SK-N-SH treated with all-trans-retinoic acid at 6 μM for 48 hours (cell line): ENCODE measurements at regions not wholly inside any gene's neighbourhood (a gene's known extent, or its start where the extent isn't known, plus 50 kb on each side); places are given as distances from the start of the nearest gene placed in this dataset.

ENCODE experiments used
- ATAC-seq: fragments of 200-7000 bp; cut with Tn5 transposase; 3 replicates; pipeline ENCODE4 v1.9.1; 2020; ENCODE audit warnings: mild to moderate bottlenecking, moderate library complexity
- ARNTL ChIP-seq: fragments of 450-650 bp; formaldehyde crosslinking; IDR thresholded peaks from 2 replicates; pipeline ENCODE4 v1.5.0; 2020; ENCODE audit warnings: low read depth, mild to moderate bottlenecking, moderate library complexity, borderline replicate concordance
- BACH2 ChIP-seq: fragments of 250-450 bp; sonication (Bioruptor Pico); IDR thresholded peaks from 2 replicates; pipeline ENCODE4 v1.9.0; 2021; ENCODE audit warnings: mild to moderate bottlenecking, borderline replicate concordance
- CSDC2 ChIP-seq: fragments of 250-450 bp; sonication (Bioruptor Pico); IDR thresholded peaks from 2 replicates; pipeline ENCODE4 v1.5.0; 2020; ENCODE audit warnings: mild to moderate bottlenecking, moderate library complexity
- ESRRG ChIP-seq: fragments of 250-450 bp; sonication (Bioruptor Pico); IDR thresholded peaks from 2 replicates; pipeline ENCODE4 v1.6.1; 2021; ENCODE audit warnings: mild to moderate bottlenecking
- GLIS3 ChIP-seq: fragments of 250-450 bp; sonication (Bioruptor Pico); IDR thresholded peaks from 2 replicates; pipeline ENCODE4 v1.5.0; 2020; ENCODE audit warnings: mild to moderate bottlenecking, moderate library complexity
- ISL1 ChIP-seq: fragments of 250-450 bp; sonication (Bioruptor Pico); IDR thresholded peaks from 2 replicates; pipeline ENCODE4 v2.1.2; 2022; ENCODE audit warnings: mild to moderate bottlenecking, moderate library complexity
- POU6F1 ChIP-seq: fragments of 250-450 bp; sonication (Bioruptor Pico); IDR thresholded peaks from 2 replicates; pipeline ENCODE4 v1.8.0; 2021; ENCODE audit warnings: low read depth, mild to moderate bottlenecking, moderate library complexity, borderline replicate concordance
- PPARA ChIP-seq: fragments of 250-450 bp; sonication (Bioruptor Pico); IDR thresholded peaks from 2 replicates; pipeline ENCODE4 v1.5.0; 2020; ENCODE audit warnings: mild to moderate bottlenecking, borderline replicate concordance
- RARB ChIP-seq: fragments of 250-450 bp; sonication (Bioruptor Pico); IDR thresholded peaks from 2 replicates; pipeline ENCODE4 v1.8.0; 2021; ENCODE audit warnings: mild to moderate bottlenecking, moderate library complexity
- SNAI2 ChIP-seq: fragments of 250-450 bp; sonication (Bioruptor Pico); IDR thresholded peaks from 2 replicates; pipeline ENCODE4 v1.5.0; 2020; ENCODE audit warnings: mild to moderate bottlenecking, moderate library complexity
- TCF4 ChIP-seq: fragments of 250-450 bp; sonication (Bioruptor Pico); IDR thresholded peaks from 2 replicates; pipeline ENCODE4 v1.8.0; 2021; ENCODE audit warnings: mild to moderate bottlenecking, moderate library complexity, borderline replicate concordance
- TOX ChIP-seq: fragments of 250-450 bp; sonication (Bioruptor Pico); IDR thresholded peaks from 2 replicates; pipeline ENCODE4 v1.8.0; 2021; ENCODE audit warnings: mild to moderate bottlenecking, moderate library complexity, borderline replicate concordance
- ZFP3 ChIP-seq: fragments of 250-450 bp; sonication (Bioruptor Pico); IDR thresholded peaks from 2 replicates; pipeline ENCODE4 v1.5.0; 2020; ENCODE audit warnings: mild to moderate bottlenecking, moderate library complexity
- ZNF565 ChIP-seq: fragments of 450-650 bp; formaldehyde crosslinking; conservative IDR thresholded peaks from 2 replicates; pipeline ENCODE4 v1.5.0; 2020; ENCODE audit warnings: low read depth, mild to moderate bottlenecking, moderate library complexity
- ZNF70 ChIP-seq: fragments of 450-650 bp; formaldehyde crosslinking; IDR thresholded peaks from 2 replicates; pipeline ENCODE4 v1.5.0; 2020; ENCODE audit warnings: mild to moderate bottlenecking, moderate library complexity
- ZNF8 ChIP-seq: fragments of 450-650 bp; formaldehyde crosslinking; IDR thresholded peaks from 2 replicates; pipeline ENCODE4 v1.5.0; 2020; ENCODE audit warnings: mild to moderate bottlenecking, moderate library complexity
- TF ChIP-seq, protein P1 (sequence below): fragments of 250-450 bp; sonication (Bioruptor Pico); IDR thresholded peaks from 2 replicates; pipeline ENCODE4 v1.5.1; 2021; ENCODE audit warnings: mild to moderate bottlenecking, moderate library complexity
- TF ChIP-seq, protein P2 (sequence below): fragments of 250-450 bp; sonication (Bioruptor Pico); IDR thresholded peaks from 2 replicates; pipeline ENCODE4 v1.5.1; 2020; ENCODE audit warnings: low read depth, mild to moderate bottlenecking, moderate library complexity
- TF ChIP-seq, protein P3 (sequence below): fragments of 250-450 bp; sonication (Bioruptor Pico); IDR thresholded peaks from 2 replicates; pipeline ENCODE4 v1.8.0; 2020; ENCODE audit warnings: mild to moderate bottlenecking, moderate library complexity, borderline replicate concordance

GRCh38 chr21:25338415-25338814 lies 268.9 kb downstream of the MRPL39 start:
- TF ChIP-seq SNAI2 (no peak), TCF4 (no peak), ZNF70 (CRISPR knock-in tag) (no peak), ZNF8 (CRISPR knock-in tag) (no peak), GLIS3 (no peak), ISL1 (CRISPR knock-in tag) (no peak)
- TF ChIP-seq, protein P1, sequence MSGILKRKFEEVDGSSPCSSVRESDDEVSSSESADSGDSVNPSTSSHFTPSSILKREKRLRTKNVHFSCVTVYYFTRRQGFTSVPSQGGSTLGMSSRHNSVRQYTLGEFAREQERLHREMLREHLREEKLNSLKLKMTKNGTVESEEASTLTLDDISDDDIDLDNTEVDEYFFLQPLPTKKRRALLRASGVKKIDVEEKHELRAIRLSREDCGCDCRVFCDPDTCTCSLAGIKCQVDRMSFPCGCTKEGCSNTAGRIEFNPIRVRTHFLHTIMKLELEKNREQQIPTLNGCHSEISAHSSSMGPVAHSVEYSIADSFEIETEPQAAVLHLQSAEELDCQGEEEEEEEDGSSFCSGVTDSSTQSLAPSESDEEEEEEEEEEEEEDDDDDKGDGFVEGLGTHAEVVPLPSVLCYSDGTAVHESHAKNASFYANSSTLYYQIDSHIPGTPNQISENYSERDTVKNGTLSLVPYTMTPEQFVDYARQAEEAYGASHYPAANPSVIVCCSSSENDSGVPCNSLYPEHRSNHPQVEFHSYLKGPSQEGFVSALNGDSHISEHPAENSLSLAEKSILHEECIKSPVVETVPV, result no peak
- no peak for ATAC-seq

DNA sequence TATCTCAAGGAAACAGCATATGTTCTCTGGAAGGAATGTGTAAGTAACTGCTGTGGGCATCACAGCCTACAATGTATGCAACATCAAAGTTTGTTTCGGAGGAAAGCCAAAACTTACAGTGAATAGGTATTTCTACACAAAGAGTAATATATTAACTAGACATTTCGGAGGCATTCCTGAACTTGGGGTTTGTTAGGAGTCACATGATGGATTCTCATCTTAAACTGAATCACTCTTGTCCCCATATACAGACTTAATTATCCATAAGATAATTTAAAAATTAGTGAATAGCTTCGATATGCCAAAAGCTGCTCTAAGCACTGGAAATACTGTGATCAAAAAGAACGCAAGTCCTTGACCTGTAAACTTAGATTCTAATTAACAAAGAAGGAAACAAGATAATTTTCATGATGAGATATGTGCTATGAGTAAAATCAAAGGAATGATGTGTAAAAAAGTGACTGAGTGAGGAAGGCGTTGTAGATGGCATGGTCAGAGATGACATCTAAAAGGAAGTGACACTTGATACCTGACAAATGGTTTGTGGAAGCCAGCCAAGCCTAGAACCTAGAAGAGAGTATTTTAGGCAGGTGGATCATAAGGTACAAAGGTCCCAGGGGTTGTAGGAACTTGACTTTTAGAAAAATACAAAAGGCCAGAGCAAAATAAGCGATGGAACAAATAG lies 273.1 kb downstream of the MRPL39 start:
- ATAC-seq, result no peak
- TF ChIP-seq CSDC2 (CRISPR knock-in tag), result no peak
- TF ChIP-seq SNAI2, result no peak
- no peak for TF ChIP-seq PPARA (CRISPR knock-in tag)
- TF ChIP-seq POU6F1 (CRISPR knock-in tag), result no peak
- no peak for TF ChIP-seq TCF4
- TF ChIP-seq ARNTL (CRISPR knock-in tag), result no peak
- TF ChIP-seq ESRRG (CRISPR knock-in tag), result no peak
- TF ChIP-seq, protein P2, sequence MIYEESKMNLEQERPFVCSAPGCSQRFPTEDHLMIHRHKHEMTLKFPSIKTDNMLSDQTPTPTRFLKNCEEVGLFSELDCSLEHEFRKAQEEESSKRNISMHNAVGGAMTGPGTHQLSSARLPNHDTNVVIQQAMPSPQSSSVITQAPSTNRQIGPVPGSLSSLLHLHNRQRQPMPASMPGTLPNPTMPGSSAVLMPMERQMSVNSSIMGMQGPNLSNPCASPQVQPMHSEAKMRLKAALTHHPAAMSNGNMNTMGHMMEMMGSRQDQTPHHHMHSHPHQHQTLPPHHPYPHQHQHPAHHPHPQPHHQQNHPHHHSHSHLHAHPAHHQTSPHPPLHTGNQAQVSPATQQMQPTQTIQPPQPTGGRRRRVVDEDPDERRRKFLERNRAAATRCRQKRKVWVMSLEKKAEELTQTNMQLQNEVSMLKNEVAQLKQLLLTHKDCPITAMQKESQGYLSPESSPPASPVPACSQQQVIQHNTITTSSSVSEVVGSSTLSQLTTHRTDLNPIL (CRISPR knock-in tag), result no peak
- no peak for TF ChIP-seq RARB (CRISPR knock-in tag)
- TF ChIP-seq ZNF565 (CRISPR knock-in tag), result no peak
- TF ChIP-seq, protein P3, sequence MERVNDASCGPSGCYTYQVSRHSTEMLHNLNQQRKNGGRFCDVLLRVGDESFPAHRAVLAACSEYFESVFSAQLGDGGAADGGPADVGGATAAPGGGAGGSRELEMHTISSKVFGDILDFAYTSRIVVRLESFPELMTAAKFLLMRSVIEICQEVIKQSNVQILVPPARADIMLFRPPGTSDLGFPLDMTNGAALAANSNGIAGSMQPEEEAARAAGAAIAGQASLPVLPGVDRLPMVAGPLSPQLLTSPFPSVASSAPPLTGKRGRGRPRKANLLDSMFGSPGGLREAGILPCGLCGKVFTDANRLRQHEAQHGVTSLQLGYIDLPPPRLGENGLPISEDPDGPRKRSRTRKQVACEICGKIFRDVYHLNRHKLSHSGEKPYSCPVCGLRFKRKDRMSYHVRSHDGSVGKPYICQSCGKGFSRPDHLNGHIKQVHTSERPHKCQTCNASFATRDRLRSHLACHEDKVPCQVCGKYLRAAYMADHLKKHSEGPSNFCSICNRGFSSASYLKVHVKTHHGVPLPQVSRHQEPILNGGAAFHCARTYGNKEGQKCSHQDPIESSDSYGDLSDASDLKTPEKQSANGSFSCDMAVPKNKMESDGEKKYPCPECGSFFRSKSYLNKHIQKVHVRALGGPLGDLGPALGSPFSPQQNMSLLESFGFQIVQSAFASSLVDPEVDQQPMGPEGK (CRISPR knock-in tag), result no peak
- TF ChIP-seq, all 23 proteins: peak for 0

- no peak for ATAC-seq
- TF ChIP-seq ZFP3 (CRISPR knock-in tag), result no peak
- TF ChIP-seq RARB (CRISPR knock-in tag), result no peak
- no peak for TF ChIP-seq POU6F1 (CRISPR knock-in tag)
- no peak for TF ChIP-seq BACH2 (CRISPR knock-in tag)
- no peak for TF ChIP-seq TOX (CRISPR knock-in tag)
- no peak for TF ChIP-seq ZNF8 (CRISPR knock-in tag)
- TF ChIP-seq PPARA (CRISPR knock-in tag), result no peak
- no peak for TF ChIP-seq ISL1 (CRISPR knock-in tag)
- TF ChIP-seq, protein P1, result no peak
- no peak for TF ChIP-seq SNAI2
- TF ChIP-seq ZNF565 (CRISPR knock-in tag), result no peak
These were observed 276.0 kb downstream of the MRPL39 start for GRCh38 chr21:25331286-25331685.
